GM19238 (cell line): ENCODE measurements at regions not wholly inside any gene's neighbourhood (a gene's known extent, or its start where the extent isn't known, plus 50 kb on each side); places are given as distances from the start of the nearest gene placed in this dataset.

ENCODE experiments used
- DNase-seq: peaks from one replicate; pipeline ENCODE4 v3.0.0; 2011; ENCODE audit warnings: low spot score; ENCODE audit not compliant: insufficient read length

DNA sequence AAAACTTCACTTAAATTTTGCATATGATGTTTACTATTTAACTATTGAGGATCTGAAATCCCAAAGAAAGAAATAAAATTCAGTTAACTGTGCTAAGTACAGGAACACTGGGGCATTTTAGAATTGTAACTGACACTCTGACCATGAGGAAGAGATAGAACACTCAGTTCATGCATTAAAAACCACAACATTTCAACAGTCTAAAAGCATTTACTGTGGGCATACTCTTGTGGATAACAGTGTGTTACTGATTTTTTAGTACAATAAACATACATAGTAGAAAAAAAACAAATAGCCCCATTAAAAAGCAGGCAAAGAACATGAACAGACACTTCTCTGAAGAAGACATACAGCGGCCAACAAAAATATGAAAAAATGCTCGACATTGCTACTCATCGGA, 1122.7 kb upstream of the PIK3C3 start:
- DNase-seq: no peak

DNA sequence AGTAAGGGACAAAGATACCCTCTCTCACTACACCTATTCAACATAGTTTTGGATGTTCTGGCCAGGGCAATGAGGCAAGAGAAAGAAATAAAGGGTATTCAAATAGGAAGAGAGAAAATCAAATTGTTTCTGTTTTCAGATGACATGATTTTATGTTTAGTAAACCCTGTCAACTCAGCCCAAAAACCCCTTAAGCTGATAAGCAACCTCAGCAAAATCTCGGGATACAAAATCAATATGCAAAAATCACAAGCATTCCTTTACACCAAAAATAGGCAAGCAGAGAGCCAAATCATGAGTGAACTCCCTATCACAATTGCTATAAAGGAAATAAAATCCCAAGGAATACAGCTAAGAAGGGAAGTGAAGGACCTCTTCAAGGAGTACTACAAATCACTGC, 1130.7 kb upstream of the PIK3C3 start:
- DNase-seq: no peak

DNA sequence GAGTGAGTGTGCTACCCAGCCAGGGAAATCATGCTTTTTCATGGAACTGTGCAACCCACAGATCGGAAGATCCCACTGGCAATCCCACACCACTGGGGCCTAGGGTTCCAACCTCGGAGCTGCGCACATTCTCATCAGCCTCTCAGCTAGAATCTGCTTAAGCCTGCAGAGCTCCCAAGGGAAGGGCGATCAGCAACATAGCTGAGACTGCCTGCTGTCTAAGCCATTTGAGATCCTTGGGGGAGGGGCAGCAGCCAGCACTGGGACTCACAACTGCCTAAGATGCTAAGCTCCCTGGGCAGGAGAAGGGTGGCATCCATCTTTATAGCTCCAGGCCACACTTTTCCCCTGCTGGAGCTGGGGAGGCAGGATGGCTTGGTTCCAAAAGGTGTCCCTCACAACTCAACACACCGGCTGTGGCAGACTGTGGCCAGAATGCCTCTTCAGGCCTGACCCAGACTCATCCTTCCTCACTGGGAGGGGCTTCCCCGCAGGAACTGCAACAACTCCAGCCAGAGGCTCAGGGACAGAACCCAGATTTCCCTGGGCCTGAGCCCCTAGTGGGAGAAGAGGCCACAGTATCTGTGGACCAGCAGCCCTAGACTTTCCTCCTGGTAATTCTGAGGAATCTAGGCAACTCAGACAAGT, 1133.3 kb upstream of the PIK3C3 start:
- no peak for DNase-seq

DNA sequence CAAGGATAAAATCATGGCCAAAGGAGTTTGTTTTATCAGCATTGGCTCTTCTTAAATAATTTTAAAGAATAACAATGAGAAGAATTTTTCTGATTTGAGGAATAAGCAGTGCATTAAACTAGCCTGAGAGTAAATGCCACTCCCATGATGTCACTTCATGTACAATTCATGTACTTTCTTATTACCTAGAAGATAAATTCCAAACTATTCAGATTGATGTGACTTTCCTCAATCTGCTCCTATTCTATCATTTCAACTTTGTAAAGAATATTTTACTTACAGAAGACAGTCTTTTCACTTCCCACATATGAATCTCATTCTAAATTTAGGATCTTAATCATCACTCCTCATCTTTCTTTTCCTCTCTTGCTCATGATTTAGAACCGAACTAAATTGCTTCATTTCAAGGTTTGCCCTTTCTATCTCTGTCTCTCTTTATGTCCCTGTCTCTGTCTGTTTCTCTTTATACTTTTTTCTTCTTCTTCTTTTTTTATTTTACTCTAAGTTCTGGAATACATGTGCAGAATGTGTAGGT, 1142.0 kb upstream of the PIK3C3 start:
- DNase-seq: no peak

DNA sequence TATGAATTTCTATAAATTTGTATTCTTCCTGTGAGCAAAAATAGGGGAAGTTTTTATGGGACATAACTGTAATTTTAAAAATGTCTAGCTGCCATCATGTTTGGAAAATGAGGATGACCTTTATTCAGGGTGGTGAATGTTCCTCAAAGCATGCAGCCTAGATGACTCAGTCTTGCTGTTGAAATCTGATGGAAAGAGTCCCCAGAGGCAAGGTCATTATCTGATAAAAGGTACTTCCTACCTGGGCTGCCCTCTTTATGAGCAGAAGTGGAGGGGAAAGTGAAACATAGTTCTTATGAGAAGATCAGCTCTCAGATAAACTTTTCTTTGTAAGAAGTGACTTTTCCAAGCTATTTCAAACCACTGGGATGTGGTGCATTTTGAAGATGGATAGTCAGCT, 1144.7 kb upstream of the PIK3C3 start:
- no peak for DNase-seq

DNA sequence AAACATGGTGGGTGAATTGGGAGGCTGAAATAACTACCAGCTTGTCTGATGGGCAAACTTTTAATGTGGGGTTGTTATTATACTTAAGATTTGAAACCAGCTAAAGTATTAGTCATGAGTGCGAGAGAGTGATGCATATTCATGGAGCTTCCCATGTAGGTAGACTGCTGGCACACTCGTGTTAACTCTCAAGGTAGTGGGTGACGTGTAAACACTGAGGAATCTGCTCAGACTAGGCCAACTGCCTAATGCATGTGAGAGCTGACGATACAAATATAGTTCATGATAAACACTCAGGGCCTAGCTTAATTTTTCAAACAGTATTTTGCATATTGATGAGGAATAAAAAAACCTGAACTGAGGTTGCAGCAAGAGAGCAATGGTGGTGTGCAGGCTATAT, 1165.7 kb upstream of the PIK3C3 start:
- no peak for DNase-seq

DNA sequence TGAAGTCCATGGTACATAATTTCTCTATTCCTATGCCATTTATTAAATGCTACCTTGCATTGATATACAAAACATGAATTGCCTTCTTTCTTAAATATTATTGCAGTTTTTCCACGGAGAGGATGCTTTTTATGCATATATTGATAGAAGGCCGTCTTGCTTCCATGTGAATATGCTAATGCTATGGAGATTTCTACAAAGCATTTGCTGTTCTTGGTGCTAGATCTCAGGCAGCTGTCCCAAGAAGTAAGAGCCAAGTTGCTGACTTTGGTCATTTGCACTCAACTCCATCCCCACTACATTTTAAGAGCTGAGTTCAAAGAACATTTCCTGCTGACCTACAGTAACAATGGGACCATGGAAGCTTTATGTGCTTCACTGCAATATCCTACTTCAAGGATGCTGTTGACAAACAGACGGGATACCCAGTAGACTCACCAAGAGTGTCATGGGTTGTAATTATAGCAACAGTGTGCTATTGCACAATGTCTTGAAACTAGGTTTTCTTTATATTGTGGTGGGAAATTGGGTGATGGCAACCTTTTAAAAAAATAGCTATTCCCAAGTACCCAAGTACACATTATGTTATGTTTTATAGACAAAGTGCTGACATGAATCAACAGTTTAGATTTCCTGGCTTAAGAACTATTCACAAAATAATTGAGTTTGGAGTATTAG, 1172.4 kb upstream of the PIK3C3 start:
- no peak for DNase-seq

DNA sequence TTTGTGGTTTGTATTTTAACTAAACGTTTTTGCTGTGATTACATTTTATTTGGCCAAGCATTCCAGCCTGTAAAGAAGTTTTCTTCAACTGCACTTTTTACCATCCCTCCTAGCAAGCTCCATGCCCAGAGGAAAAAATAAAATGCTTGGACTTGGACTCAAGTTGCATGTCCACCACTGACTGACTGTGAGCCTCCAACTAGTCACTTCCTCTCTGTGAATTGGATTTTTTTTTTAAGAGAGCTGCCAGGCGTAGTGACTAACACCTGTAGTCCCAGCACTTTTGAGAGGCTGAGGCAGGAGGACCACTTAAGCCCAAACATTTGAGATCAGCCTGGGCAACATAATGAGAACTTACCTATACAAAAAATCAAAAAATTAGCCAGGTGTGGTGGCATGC, 1185.2 kb upstream of the PIK3C3 start:
- DNase-seq: no peak

DNA sequence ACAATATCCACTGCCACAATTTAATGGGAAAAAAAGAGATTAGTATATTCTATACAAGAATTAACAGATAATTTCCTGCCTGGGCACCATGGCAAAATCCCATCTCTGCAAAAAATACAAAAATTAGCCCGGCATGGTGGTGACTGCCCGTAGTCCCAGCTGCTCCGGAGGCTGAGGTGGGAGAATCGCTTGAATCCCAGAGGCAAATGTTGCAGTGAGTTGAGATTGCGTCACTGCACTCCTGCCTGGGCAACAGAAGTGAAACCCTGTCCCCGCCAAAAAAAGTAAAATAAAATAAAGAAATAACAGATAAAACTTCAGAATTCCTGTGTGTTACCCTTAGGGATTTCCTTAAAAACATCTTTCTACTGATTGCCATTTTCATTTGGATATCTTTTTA, 1194.8 kb upstream of the PIK3C3 start:
- no peak for DNase-seq

DNA sequence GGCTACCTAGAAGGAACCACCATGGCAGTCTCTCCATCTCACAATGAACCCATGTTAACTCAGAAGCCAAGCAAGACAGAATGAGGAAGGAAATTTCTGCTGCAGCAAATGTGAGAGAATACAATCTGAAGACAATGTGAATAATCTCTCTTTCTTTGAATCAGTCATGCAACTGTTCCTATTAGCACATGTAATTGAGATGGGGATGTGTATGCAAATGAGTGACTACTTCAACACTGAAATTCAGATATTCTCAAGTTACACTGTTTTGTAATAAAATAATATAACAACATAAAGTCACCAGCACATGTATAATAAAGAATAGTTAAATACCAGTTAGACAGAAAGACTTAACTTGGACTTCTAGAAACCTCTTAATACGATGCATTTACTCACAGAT, 1200.6 kb upstream of the PIK3C3 start:
- no peak for DNase-seq

DNA sequence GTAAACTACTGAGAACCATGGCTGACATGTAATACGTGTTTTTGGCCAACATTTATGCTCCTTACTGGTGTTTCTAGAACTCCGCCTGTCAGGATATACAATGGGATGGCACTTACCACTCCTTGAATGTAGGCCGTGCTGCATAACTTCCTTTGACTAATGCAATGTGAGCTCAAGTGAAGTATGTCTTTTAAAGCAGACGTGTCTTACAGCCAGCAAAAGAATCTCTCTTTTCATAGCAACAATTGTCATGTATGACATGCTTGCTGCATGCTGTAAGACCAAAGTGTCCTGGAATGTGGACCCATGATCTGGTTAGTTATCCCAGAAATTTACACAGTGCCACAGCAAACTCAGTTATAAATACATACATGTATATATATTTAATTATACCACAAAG, 1202.7 kb upstream of the PIK3C3 start:
- no peak for DNase-seq

DNA sequence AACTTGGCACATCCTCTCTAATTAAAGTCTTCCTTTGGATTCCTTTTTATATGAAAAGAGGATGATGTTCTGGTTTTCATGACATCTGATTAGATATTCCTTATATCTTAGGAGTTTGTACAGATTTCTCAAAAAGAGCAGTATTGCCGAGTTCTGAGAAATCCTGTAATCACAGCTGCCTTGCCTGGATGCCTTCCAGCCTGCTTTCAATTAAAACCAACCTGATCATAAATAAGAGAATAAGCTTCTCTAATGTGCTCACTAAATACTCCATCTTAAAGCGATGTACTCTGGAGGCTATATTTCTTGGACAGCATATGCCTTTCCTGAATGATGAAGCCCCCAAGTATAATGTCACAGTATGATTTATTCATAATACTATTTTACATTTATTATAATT, 1203.8 kb upstream of the PIK3C3 start:
- DNase-seq: no peak

DNA sequence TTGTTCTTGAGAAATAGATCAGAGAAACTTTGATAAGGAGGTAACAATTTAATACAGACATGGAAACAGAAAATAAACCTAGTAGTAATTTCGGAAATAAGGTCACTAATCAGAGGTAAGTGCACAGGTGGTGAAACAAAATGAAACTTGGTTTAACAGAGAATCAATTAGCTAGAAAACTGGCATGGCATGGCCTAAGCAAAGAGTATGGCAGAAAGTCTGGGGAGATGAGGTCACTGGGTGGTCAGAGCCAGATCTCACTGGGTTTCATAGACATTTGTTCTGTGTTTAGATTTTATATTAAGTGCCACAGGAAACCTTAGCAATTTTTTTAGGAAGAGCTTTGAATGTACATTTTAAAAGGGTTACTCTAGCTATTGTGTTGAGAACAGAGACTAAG, 1216.0 kb upstream of the PIK3C3 start:
- DNase-seq: no peak

DNA sequence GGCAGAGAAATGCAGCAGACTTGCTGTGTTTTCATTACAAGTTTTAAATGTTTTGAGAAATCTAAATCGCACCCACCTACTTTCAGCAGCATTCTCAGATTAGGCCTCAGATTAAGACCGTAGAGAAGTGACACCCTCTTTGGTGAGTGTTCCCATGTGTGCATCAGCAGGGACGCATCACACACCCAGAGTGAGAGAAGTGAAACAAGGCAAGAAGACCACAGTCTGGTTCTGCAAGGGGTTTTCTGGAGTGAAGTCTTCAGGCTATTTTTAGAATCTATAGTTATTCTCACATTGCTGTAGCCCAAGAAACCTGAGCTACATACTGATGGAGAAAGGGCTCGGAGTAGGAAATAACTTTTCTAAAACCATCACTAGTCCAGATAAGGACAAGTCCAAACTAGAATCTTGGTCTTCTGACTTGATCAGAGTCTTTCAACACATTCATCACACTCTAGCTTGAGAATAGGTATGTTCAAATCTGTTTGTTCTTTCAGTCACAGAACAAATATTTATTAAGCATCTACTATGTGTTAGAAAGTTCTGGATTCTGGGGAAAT, 1216.6 kb upstream of the PIK3C3 start:
- DNase-seq: no peak

DNA sequence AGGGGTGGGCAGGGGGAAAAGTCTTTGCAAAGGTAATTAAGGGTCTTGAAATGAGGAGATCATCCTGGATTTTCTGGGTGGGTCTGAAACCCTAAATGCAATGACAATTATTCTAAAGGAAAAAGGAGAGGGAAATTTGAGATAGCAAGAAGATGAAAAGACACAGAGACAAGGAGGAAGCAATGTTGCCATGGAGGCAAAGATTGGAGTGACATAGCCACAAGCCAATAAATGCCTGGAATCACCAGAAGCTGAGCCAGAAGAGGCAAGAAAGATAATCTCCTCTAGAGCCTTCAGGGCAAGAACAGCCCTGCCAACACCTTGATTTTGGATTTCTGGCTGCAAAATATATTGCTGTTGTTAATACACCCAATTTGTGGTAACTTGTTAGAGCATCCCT, 1246.3 kb upstream of the PIK3C3 start:
- no peak for DNase-seq

DNA sequence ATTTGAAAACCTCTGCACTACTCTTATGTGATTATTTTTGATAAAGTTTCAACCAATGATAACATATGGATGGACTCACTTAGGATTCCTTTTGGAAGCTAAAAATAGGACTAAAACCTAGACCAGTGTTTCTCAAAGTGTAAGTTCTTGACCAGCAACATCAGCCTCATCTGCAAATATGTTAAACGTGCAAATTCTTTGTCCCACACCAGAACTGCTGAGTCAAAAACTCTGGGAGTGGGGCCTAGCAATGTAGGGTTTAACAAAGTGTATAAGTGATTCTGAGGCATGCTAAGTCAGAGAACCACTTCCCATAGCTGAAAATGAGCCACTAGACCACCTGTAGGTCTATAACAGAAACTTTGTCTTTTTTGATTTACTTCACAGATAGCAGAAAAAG, 1247.2 kb upstream of the PIK3C3 start:
- DNase-seq: no peak

DNA sequence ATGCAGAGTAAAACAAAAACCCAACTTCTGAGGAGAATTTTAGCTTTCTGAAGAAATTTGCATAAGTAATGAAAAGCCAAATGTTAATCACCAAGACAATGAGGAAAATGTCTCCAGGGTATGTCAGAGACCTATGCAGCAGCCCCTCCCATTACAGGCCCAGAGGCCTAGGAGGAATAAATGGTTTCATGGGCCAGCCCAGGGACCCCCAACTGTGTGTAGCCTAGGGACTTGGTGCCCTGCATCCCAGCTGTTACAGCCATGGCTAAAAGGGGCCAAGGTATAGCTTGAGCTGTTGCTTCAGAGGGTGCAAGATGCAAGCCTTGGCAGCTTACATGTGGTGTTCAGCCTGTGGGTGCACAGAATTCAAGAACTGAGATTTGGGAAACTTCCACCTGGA, 1256.9 kb upstream of the PIK3C3 start:
- DNase-seq: no peak

DNA sequence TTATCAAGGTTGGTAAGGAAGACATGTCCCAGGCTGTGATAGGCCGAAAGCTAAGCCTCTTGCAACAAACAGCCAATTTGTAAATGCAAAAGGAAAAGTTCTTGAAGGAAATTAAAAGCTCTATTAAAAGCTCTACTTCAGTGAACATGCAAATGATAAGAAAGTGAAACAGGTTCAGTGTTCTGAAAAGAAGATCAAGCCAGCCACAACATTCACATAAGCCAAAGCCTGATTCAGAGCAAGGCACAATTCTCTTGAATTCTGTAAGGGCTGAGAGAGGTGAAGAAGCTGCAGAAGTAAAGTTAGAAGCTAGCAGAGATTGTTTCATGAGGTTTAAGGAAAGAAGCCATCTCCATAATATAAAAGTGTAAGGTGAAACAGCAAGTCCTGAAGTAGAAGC, 1259.5 kb upstream of the PIK3C3 start:
- no peak for DNase-seq

DNA sequence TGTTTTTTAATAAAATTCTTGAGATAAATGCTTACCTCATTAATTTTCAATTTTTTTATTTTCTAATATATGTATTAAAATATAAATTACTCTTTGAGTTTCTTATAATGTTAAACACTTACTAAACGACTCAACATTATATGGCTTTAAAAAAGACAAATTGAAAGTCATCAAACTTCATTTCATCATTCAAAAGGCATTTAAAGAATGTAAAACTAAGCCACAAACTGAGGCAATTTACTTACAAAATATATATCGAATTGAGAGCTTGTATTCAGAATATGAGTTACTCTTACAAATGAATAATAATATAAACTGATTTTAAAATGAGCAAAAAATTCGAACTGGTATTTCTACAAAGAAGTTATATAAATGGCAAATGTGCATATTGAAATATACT, 1262.2 kb upstream of the PIK3C3 start:
- no peak for DNase-seq

DNA sequence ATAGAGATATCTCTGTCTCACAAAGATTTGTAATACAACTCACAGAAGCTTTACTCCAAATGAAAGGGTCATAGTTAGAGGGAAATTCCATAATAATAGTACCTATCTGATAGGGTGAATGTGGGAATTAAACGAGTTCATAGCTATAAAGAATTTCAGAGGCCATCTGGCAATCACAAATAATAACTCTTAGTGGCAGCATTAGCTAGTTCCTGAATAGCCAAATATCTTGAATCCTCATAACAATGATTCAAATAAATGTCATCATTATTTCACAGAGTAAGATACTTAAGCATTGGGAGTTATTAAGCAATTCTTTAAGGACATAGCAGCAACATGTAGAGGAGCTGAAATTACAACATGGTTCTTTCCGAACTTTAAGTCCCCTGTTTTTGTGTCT, 1265.0 kb upstream of the PIK3C3 start:
- no peak for DNase-seq

DNA sequence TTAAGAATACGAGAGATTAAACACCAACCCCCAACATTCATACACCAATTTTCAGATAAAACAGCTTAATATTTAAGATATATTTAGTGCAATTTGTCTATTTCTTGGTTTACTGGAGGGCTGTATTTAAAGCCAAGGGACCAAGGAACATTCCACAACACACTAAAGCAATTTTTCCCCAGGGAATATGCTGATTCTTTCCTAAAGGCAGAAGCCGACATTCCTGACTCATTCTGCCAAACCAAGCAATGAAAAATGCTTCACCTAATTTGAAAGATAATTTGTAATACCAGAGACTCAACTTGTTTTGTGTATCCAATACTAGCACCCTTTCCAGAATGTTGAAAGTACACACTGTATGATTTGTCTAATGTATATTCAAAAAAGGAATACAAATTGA, 1267.6 kb upstream of the PIK3C3 start:
- DNase-seq: no peak

DNA sequence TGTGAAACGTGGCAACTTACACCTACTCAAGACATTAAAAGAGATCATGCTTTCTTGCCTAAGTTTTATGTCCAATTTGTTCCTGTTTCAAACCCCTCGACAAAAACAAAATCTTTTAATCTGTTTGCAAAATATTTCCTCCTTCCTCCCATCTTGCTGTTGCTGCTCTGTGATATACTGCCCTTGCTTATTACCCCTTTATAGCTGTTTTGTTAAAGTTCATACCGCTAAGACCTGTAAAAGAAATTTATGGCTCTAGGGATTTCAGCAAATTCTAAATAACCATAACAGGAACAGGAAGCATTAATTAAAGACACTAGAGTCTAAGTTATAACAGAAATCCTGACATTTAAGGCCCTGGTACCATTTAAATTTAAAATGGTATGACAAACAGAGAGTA, 1268.2 kb upstream of the PIK3C3 start:
- no peak for DNase-seq

DNA sequence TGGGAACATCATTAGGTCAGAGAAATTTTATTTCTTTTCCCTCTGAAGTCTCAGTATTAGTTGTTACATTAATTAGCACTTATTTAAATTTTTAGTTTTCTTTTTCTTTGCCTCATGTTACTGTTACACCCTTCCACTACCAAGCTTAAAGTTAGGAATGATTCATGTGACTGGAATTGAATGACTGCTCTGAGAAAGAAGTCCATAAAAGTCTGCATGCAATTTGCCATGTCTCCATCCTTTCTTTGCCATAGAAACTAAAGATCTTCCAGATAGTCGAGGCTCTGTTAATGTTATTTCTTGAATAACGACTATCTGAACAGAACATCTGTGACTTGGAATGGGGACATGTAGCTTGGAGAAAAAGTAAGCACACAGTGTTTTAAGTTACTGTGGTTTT, 1269.8 kb upstream of the PIK3C3 start:
- no peak for DNase-seq
